Thoracic aorta (tissue), 2 donors: ENCODE measurements at regions not wholly inside any gene's neighbourhood (a gene's known extent, or its start where the extent isn't known, plus 50 kb on each side); places are given as distances from the start of the nearest gene placed in this dataset.

Source experiments
- ATAC-seq: fragments of 150-250 bp; one replicate; pipeline ENCODE4 v1.8.0; 2017; ENCODE audit warnings: low read depth; ENCODE audit not compliant: insufficient number of reproducible peaks, low FRiP score
- DNase-seq: peaks from one replicate; pipeline ENCODE4 v3.0.0-alpha.2; 2020; ENCODE audit warnings: low spot score
- H3K27ac ChIP-seq, 2 donors: fragments of 200-600 bp; sonication (generic); 1 replicate in 1 of 2; 2 replicates in 1 of 2; pipeline ENCODE4 v1.5.1; 2016; ENCODE audit warnings: mild to moderate bottlenecking in 2 of 2, moderate library complexity in 2 of 2
- H3K27me3 ChIP-seq: fragments of 200-600 bp; sonication (generic); replicated peaks from 2 replicates; pipeline ENCODE4 v1.6.0; 2016; ENCODE audit warnings: mild to moderate bottlenecking; ENCODE audit not compliant: insufficient read depth
- H3K36me3 ChIP-seq: fragments of 200-600 bp; sonication (generic); one replicate; pipeline ENCODE4 v1.5.1; 2016
- H3K4me1 ChIP-seq, 2 donors: fragments of 200-600 bp; sonication (generic); 1 replicate in 1 of 2; 2 replicates in 1 of 2; pipeline versions ENCODE4 v1.5.1 to v1.6.0; 2016; ENCODE audit warnings: low read depth in 2 of 2, mild to moderate bottlenecking in 1 of 2; ENCODE audit not compliant: control insufficient read depth in 1 of 2
- H3K4me3 ChIP-seq: fragments of 200-600 bp; sonication (generic); 2 replicates; pipeline ENCODE4 v1.5.1; 2016; ENCODE audit warnings: mild to moderate bottlenecking
- H3K9me3 ChIP-seq: fragments of 200-600 bp; sonication (generic); 2 replicates; pipeline ENCODE4 v1.5.1; 2016
- CTCF ChIP-seq: fragments of 200-600 bp; sonication (generic); IDR thresholded peaks from one replicate; pipeline ENCODE4 v1.5.1; 2019; ENCODE audit warnings: antibody characterized with exemption

- no peaks in the 10 kb centered on the region for H3K9me3 ChIP-seq
- ATAC-seq (no peak), DNase-seq (no peak)
- no peak for TF ChIP-seq CTCF
- no peak overlapping the region for H3K4me3 ChIP-seq
- H3K27me3 ChIP-seq = no peaks in the 10 kb centered on the region
- no peaks in the 10 kb centered on the region for H3K36me3 ChIP-seq
- H3K27ac ChIP-seq = no peak overlapping the region
- peaks cover 0 to 9% of the 10 kb centered on the region in 2 donors for H3K4me1 ChIP-seq
Measured at GRCh38 chr11:100636536-100636935, 50.6 kb upstream of the ARHGAP42 start.
